Neuronal stem cell (in vitro differentiated cells): ENCODE measurements at regions not wholly inside any gene's neighbourhood (a gene's known extent, or its start where the extent isn't known, plus 50 kb on each side); places are given as distances from the start of the nearest gene placed in this dataset.

Experiments used
- DNase-seq: peaks from one replicate; pipeline ENCODE4 v3.0.0-alpha.2; 2013; ENCODE audit warnings: low spot score
- H2AFZ ChIP-seq: one replicate; pipeline ENCODE4 v1.6.1; 2013; ENCODE audit warnings: mild to moderate bottlenecking, low read length, inconsistent platforms
- H2AK5ac ChIP-seq: 2 replicates; pipeline ENCODE4 v1.6.1; 2013; ENCODE audit warnings: low read depth, mild to moderate bottlenecking, inconsistent platforms, low read length, moderate library complexity, mixed read lengths
- H2BK120ac ChIP-seq: 2 replicates; pipeline ENCODE4 v1.6.1; 2013; ENCODE audit warnings: low read depth, mild to moderate bottlenecking, inconsistent platforms, low read length, moderate library complexity, mixed read lengths
- H2BK12ac ChIP-seq: one replicate; pipeline ENCODE4 v1.6.1; 2013; ENCODE audit warnings: low read length, inconsistent platforms
- H2BK15ac ChIP-seq: 2 replicates; pipeline ENCODE4 v1.6.1; 2013; ENCODE audit warnings: mild to moderate bottlenecking, low read length, inconsistent platforms, mixed read lengths
- H2BK5ac ChIP-seq: one replicate; pipeline ENCODE4 v1.6.1; 2013; ENCODE audit warnings: inconsistent platforms, mild to moderate bottlenecking, low read length, moderate library complexity
- H3K14ac ChIP-seq: one replicate; pipeline ENCODE4 v1.6.1; 2013; ENCODE audit warnings: low read length, inconsistent platforms
- H3K18ac ChIP-seq: 2 replicates; pipeline ENCODE4 v1.6.1; 2013; ENCODE audit warnings: low read length, inconsistent platforms
- H3K23ac ChIP-seq: 2 replicates; pipeline ENCODE4 v1.6.1; 2013; ENCODE audit warnings: low read depth, mild to moderate bottlenecking, mixed read lengths, low read length, inconsistent platforms; ENCODE audit not compliant: poor library complexity
- H3K27ac ChIP-seq: replicated peaks from 3 replicates; pipeline ENCODE4 v1.5.1; 2013; ENCODE audit warnings: low read length, inconsistent platforms
- H3K27me3 ChIP-seq, 3 experiments: 2 replicates each; pipeline ENCODE4 v1.6.1; 2013; ENCODE audit warnings: low read length in 3 of 3, mild to moderate bottlenecking in 2 of 3, inconsistent platforms in 1 of 3, low read depth in 1 of 3, mixed read lengths in 1 of 3, moderate library complexity in 1 of 3; ENCODE audit not compliant: control insufficient read depth in 3 of 3, insufficient read depth in 3 of 3
- H3K36me3 ChIP-seq, 2 donors: replicated peaks in 1 of 2; 2 replicates each; pipeline ENCODE4 v1.6.1; 2013; ENCODE audit warnings: low read length in 2 of 2; ENCODE audit not compliant: control insufficient read depth in 2 of 2, insufficient read depth in 2 of 2
- H3K4ac ChIP-seq: 2 replicates; pipeline ENCODE4 v1.6.1; 2013; ENCODE audit warnings: inconsistent platforms, mild to moderate bottlenecking, low read length, moderate library complexity
- H3K4me1 ChIP-seq, 2 donors: 1 replicate in 1 of 2; 2 replicates in 1 of 2; pipeline ENCODE4 v1.6.1; 2013; ENCODE audit warnings: low read length in 2 of 2, low read depth in 1 of 2; ENCODE audit not compliant: control insufficient read depth in 2 of 2, insufficient read depth in 1 of 2
- H3K4me2 ChIP-seq: one replicate; pipeline ENCODE4 v1.6.1; 2013; ENCODE audit warnings: mild to moderate bottlenecking, low read length, inconsistent platforms; ENCODE audit not compliant: insufficient read depth, poor library complexity, severe bottlenecking
- H3K4me3 ChIP-seq, 2 donors: 2 replicates each; pipeline ENCODE4 v1.5.1; 2013; ENCODE audit warnings: low read length in 2 of 2, mild to moderate bottlenecking in 2 of 2, inconsistent platforms in 1 of 2, moderate library complexity in 1 of 2
- H3K79me1 ChIP-seq: one replicate; pipeline ENCODE4 v1.6.1; 2013; ENCODE audit warnings: low read depth, mild to moderate bottlenecking, inconsistent platforms, low read length, moderate library complexity
- H3K9ac ChIP-seq: one replicate; pipeline ENCODE4 v1.6.1; 2013; ENCODE audit warnings: mild to moderate bottlenecking, low read depth, low read length, inconsistent platforms; ENCODE audit not compliant: poor library complexity
- H3K9me3 ChIP-seq, 2 donors: replicated peaks in 1 of 2; 2 replicates each; pipeline versions ENCODE3 to v1.6.1; 2013; ENCODE audit warnings: low read length in 2 of 2, mild to moderate bottlenecking in 2 of 2, inconsistent platforms in 1 of 2, low read depth in 1 of 2, mixed read lengths in 1 of 2, moderate library complexity in 1 of 2; ENCODE audit not compliant: control insufficient read depth in 2 of 2, insufficient read depth in 1 of 2
- H4K8ac ChIP-seq: one replicate; pipeline ENCODE4 v1.6.1; 2013; ENCODE audit warnings: low read depth, mild to moderate bottlenecking, inconsistent platforms, low read length, moderate library complexity
- H4K91ac ChIP-seq: one replicate; pipeline ENCODE4 v1.6.1; 2013; ENCODE audit warnings: low read length, low read depth, mild to moderate bottlenecking, inconsistent platforms; ENCODE audit not compliant: poor library complexity
- WGBS, 2 donors: extraction: QIAGEN DNeasy Blood & Tissue Kit; methylation state at CpG; one replicate each; pipeline ENCODE4 v1.1.7; 2013; ENCODE audit warnings: missing lambda C conversion rate in 2 of 2, mixed read lengths in 1 of 2; ENCODE audit not compliant: insufficient read length in 2 of 2, insufficient replicate concordance in 1 of 2; ENCODE audit errors: extremely low coverage in 2 of 2; 5-methylcytosine and 5-hydroxymethylcytosine counted together

- no peak for DNase-seq
- no peak overlapping the region for H2BK5ac ChIP-seq
Measured at GRCh38 chr14:94685681-94686485, 73.7 kb downstream of the SERPINA3 start.

GRCh38 chr14:94685166-94685581 lies 73.0 kb downstream of the SERPINA3 start:
- H3K36me3 ChIP-seq: no peaks in the 10 kb centered on the region
- H3K27me3 ChIP-seq: peaks cover 0 to 6% (median 0%) of the 10 kb centered on the region in 3 experiments
- no peak overlapping the region for H4K91ac ChIP-seq
- no peak overlapping the region for H3K27ac ChIP-seq
- H2AK5ac ChIP-seq: peak overlapping the region; percentile 51
- H3K4me3 ChIP-seq: no peak overlapping the region
- no peak overlapping the region for H3K4me2 ChIP-seq
- no peak overlapping the region for H2BK15ac ChIP-seq
- H4K8ac ChIP-seq: no peak overlapping the region
- no peaks in the 10 kb centered on the region for H3K79me1 ChIP-seq
- peak overlapping the region; percentile 61 for H3K14ac ChIP-seq
- no CpG with 5 or more reads among the region's 7 CpGs for WGBS, 2 donors
- DNase-seq: no peak
- no peak overlapping the region for H2BK5ac ChIP-seq
- H3K23ac ChIP-seq: no peak overlapping the region
- no peak overlapping the region for H2BK120ac ChIP-seq
- H3K9ac ChIP-seq: no peak overlapping the region
- H2AFZ ChIP-seq: no peak overlapping the region
- peak overlapping the region; percentile 78 for H3K18ac ChIP-seq
- H3K9me3 ChIP-seq: no peaks in the 10 kb centered on the region
- peaks cover 0 to 12% of the 10 kb centered on the region in 2 donors for H3K4me1 ChIP-seq
- no peak overlapping the region for H3K4ac ChIP-seq
- peak overlapping the region; percentile 69 for H2BK12ac ChIP-seq

More at GRCh38 chr14:94685681-94686485, 73.7 kb downstream of the SERPINA3 start:
- H2BK15ac ChIP-seq: peak overlapping the region; percentile 54
- peaks cover 0 to 12% of the 10 kb centered on the region in 2 donors for H3K4me1 ChIP-seq
- H3K27me3 ChIP-seq: peaks cover 0 to 12% (median 0%) of the 10 kb centered on the region in 3 experiments
- H2BK120ac ChIP-seq: peak overlapping the region; percentile 53
- peak overlapping the region; percentile 93 for H2AK5ac ChIP-seq
- peak overlapping the region; percentile 74 for H3K18ac ChIP-seq
- H4K91ac ChIP-seq: peak overlapping the region; percentile 76
- H3K9ac ChIP-seq: no peak overlapping the region
- no peaks in the 10 kb centered on the region for H3K79me1 ChIP-seq
- H3K9me3 ChIP-seq: no peaks in the 10 kb centered on the region
- H3K4ac ChIP-seq: no peak overlapping the region
- no peak overlapping the region for H3K23ac ChIP-seq
- peak overlapping the region in 1 of 2 donors; percentile 36 for H3K4me3 ChIP-seq
- no peak overlapping the region for H4K8ac ChIP-seq
- H2AFZ ChIP-seq: no peak overlapping the region
- peak overlapping the region; percentile 64 for H2BK12ac ChIP-seq
- WGBS, 2 donors: no CpG with 5 or more reads among the region's 9 CpGs
- no peaks in the 10 kb centered on the region for H3K36me3 ChIP-seq
- no peak overlapping the region for H3K4me2 ChIP-seq
- H3K27ac ChIP-seq: no peak overlapping the region
- H3K14ac ChIP-seq: peak overlapping the region; percentile 61

GRCh38 chr14:94682736-94683135 lies 70.5 kb downstream of the SERPINA3 start:
- no peaks in the 10 kb centered on the region for H3K9me3 ChIP-seq
- no peak for DNase-seq
- no peak overlapping the region for H3K23ac ChIP-seq
- no peak overlapping the region for H3K9ac ChIP-seq
- H2AK5ac ChIP-seq: no peak overlapping the region
- no peak overlapping the region for H2BK12ac ChIP-seq
- H3K4me3 ChIP-seq: no peak overlapping the region
- WGBS, 2 donors: no CpG with 5 or more reads among the region's 5 CpGs
- H3K4me1 ChIP-seq: peaks cover 0 to 9% of the 10 kb centered on the region in 2 donors
- H4K8ac ChIP-seq: no peak overlapping the region
- H3K4me2 ChIP-seq: no peak overlapping the region
- H3K18ac ChIP-seq: peak overlapping the region; percentile 24
- H3K27ac ChIP-seq: no peak overlapping the region
- no peaks in the 10 kb centered on the region for H3K36me3 ChIP-seq
- H3K14ac ChIP-seq: no peak overlapping the region
- no peak overlapping the region for H2BK15ac ChIP-seq
- no peaks in the 10 kb centered on the region for H3K27me3 ChIP-seq
- no peak overlapping the region for H4K91ac ChIP-seq
- H3K4ac ChIP-seq: no peak overlapping the region
- H3K79me1 ChIP-seq: no peaks in the 10 kb centered on the region
- no peak overlapping the region for H2AFZ ChIP-seq
- no peak overlapping the region for H2BK5ac ChIP-seq
- no peak overlapping the region for H2BK120ac ChIP-seq

- no CpG with 5 or more reads among the region's 14 CpGs for WGBS, 2 donors
Measured at GRCh38 chr14:94682061-94682516, 69.9 kb downstream of the SERPINA3 start.

More at GRCh38 chr14:94682061-94682516, 69.9 kb downstream of the SERPINA3 start:
- Histone ChIP-seq H3K4me2 (no peak overlapping the region), H2AFZ (no peak overlapping the region), H3K79me1 (no peaks in the 10 kb centered on the region), H4K91ac (no peak overlapping the region), H3K4ac (no peak overlapping the region), H3K27ac (no peak overlapping the region), H3K27me3 (no peaks in the 10 kb centered on the region), H2BK12ac (no peak overlapping the region), H3K14ac (no peak overlapping the region), H2BK5ac (no peak overlapping the region), H2BK120ac (peak overlapping the region; percentile 21), H3K36me3 (no peaks in the 10 kb centered on the region), H4K8ac (no peak overlapping the region), H3K23ac (no peak overlapping the region), H3K9me3 (no peaks in the 10 kb centered on the region), H3K4me3 (no peak overlapping the region), H3K4me1 (peaks cover 0 to 9% of the 10 kb centered on the region in 2 donors), H3K9ac (peak overlapping the region; percentile 10), H2AK5ac (peak overlapping the region; percentile 53), H3K18ac (no peak overlapping the region), H2BK15ac (peak overlapping the region; percentile 26)
- no peak for DNase-seq
